HG02970 (cell line): ENCODE measurements at regions not wholly inside any gene's neighbourhood (a gene's known extent, or its start where the extent isn't known, plus 50 kb on each side); places are given as distances from the start of the nearest gene placed in this dataset.

Experiments
- ATAC-seq: cut with Tn5 transposase; IDR thresholded peaks from one replicate; pipeline ENCODE4 v1.9.1; 2021; ENCODE audit warnings: mild to moderate bottlenecking, moderate library complexity, moderate number of reproducible peaks; ENCODE audit not compliant: unreplicated experiment, low FRiP score

GRCh38 chr2:59732871-59733566 lies 820.4 kb downstream of the BCL11A start:
- ATAC-seq = no peak

DNA sequence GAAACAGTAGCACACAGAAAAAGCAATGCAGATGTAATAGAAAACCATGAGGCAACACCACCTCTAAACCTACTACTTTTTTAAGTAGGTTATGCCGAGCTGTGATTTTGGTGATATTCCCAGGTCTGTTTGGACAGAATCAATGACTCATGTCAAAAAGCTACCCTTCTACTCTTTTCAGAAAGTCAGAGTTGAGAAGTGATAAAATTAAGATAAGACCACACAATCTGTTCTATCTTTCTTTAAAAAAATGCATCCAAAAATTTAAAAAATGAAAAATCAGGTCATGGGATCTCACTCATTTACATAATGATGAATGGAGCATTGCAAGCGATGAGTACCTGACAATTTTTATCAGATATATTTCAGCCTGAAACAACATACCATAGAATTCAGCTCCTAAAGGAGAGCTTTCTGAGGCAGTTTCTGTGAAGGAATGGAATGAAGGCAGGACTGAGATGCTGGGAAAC lies 826.3 kb downstream of the BCL11A start:
- no peak for ATAC-seq

- no peak for ATAC-seq
Measured at GRCh38 chr2:59726228-59727120, 827.0 kb downstream of the BCL11A start.

DNA sequence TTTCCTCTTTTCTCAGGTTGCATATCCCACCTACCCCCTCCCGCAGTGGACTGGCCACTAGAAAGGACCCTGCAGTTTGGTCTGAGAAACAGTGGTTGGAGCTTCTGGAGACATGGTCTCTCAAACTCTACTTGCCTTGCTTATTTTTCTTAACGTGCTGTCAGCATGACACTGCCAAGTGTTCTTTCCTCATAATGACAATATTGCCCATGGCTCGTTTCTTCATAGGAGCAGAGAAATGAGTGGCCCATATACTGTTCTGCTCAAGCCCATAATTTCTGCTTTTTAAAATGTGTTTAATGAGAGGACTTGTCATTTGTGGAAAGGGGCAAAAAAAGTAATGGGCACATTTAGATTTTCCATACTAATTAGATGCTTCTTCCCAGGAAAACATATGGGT lies 828.7 kb downstream of the BCL11A start:
- no peak for ATAC-seq

GRCh38 chr2:59720296-59720866 lies 833.1 kb downstream of the BCL11A start:
- no peak for ATAC-seq

DNA sequence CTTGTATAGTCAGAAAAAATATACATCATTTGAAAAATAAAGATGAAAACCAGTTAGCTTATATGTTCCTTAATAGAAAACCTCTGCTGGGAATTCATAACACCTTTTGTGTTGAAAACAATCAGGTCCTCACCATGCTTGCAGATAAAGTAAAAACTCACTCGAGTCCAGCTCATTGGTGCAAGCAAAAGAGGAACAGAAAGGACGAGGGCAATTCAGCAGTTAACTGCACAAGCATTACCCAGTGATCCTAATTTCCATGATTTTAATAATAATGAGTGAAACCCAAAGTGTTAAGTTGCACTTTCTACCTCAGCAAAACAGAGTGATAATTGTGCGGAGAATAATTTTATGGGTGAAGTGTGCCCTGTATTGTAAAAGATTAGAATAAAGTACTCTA lies 839.9 kb downstream of the BCL11A start:
- no peak for ATAC-seq

DNA sequence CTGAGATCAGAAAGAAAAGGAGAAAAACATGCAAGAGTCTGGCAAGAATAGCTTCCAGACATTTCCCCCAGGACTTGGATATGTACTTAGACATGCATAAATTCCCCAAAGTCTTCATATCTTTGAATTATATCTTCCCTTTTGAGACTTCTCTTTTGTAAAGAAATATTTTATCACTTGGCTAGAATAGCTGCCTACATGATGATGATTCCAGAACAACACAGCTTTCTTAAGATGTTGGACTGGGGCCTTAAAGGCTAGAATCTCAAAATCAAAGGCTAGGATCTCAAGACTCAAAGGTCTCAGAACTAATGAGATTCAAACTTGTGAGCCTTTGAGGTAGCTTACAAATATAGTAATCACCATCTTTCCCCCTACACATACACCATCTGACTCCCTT lies 842.3 kb downstream of the BCL11A start:
- ATAC-seq = no peak

GRCh38 chr2:59706729-59707128 lies 846.7 kb downstream of the BCL11A start:
- ATAC-seq = no peak

DNA sequence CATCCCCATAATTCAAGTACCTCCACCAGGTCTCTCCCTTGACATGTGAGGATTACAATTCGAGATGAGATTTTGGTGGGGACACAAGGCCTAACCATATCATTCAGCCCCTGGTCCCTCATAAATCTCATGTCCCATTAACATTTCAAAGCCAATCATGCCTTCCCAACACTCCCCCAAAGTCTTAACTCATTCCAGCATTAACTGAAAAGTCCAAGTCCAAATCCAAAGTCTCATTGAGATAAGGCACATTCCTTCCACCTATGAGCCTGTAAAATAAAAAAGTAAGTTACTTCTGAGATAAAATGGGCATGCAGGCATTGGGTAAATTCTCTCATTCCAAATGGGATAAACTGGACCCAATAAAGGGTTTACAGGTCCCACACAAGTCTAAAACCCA lies 849.7 kb downstream of the BCL11A start:
- no peak for ATAC-seq

- ATAC-seq = no peak
Measured at GRCh38 chr2:59702026-59702425, 851.4 kb downstream of the BCL11A start.

GRCh38 chr2:59701271-59701994 lies 852.0 kb downstream of the BCL11A start:
- no peak for ATAC-seq

DNA sequence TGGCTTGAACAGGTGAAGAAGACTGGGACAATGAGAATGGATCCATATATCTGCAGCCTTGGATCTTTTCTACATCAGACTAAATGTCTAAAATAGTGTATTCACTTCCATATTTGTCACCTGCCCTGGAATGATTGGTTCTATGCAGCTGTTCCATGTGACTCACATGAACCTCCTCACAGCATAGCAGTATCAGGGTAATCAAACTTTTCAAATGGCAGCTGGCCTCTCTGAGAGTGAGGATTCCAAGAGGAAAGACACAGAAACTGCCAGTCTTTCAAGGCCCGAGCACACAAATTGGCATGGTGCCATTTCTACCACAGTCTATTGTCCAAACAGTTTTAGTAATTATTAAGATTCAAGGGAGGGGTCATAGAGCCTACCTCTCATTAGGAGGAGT lies 859.3 kb downstream of the BCL11A start:
- ATAC-seq = no peak

DNA sequence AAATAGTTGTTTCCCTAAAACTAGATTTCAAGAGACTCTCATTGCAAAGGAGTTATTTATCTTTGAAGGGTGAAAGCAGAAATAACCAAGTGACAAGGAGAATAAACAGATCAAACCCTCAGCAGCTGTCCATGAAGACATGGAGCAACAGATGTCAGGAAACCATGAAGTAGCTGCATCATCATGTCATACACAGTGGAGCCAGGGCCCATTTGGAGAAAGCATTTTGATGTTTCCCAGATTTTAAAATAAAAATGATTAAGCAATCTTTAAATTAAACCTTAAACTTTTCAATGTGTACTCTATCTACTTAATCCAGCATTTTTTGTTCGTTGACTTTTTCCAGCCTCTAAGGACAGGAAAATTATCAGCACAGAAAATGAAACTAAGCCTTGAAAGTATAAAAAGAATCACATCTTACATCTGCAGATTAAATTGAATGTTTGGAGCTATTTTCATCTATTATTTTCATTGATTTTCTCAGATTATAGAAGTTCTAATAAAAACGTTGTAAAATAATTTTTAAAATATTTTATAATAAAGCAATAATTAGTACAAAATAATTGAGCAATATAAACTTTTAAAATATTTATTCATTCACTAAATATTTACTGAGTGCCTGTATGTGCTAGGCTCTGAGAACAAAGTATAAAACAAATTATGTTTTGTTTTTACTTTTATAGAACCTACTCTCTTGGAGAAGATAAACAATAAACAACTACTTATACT lies 860.1 kb downstream of the BCL11A start:
- ATAC-seq = no peak

DNA sequence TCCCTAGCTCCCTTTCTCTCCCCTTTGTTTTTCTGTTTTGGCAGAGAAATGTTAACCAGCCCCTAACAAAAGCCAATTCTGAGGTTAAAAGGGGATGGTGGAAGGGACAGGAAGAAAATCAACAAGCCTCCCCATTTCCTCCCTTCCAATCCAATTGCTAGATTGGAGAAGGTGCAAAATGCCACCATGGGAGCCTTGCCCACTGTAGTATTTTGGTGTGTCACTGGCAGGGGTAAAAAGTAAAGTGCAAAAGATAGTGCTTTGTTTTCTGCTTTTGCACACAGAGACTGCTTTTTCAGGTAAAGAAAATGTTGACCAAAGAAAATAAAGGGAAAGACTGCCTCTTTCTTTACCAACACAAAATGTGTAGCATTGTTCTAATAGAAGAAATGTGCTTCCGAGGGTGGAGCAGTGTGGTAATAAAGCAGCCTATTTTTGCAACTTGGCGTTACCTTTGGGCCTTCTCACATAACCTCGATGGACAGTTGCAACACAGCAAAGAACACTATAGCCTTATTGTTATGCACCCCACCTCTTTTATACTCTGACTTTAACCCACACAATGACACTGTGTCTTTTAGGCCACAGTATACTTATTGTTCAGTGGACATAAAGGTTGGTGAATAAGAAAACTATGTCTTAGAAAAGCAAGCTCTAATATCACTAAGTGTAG lies 861.8 kb downstream of the BCL11A start:
- no peak for ATAC-seq

- no peak for ATAC-seq
Measured at GRCh38 chr2:59690849-59691248, 862.6 kb downstream of the BCL11A start.

- no peak for ATAC-seq
Measured at GRCh38 chr2:59684771-59685166, 868.7 kb downstream of the BCL11A start.

- ATAC-seq = no peak
Measured at GRCh38 chr2:59684116-59684770, 869.2 kb downstream of the BCL11A start.

- no peak for ATAC-seq
Measured at GRCh38 chr2:59680863-59681262, 872.6 kb downstream of the BCL11A start.

DNA sequence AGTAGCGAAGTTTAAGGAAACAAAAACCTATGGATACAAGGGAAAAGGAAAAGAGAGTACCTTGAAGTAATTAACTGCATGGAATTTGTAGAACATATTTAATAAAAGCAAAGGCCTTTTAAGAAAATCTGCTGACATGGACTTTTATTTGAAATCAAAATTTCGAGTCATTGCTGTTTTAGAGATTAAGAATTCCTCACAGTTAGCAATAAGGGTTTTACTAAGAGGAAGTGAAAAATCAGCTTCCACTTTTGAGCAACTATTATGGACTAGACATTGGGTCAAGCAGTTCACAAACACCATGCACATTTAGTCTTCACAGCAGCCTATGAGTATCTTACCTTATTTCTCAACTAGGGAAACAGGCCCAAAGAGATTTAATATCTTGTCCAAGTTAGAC lies 876.3 kb downstream of the BCL11A start:
- no peak for ATAC-seq
